Calu3 (cell line): ENCODE measurements at regions not wholly inside any gene's neighbourhood (a gene's known extent, or its start where the extent isn't known, plus 50 kb on each side); places are given as distances from the start of the nearest gene placed in this dataset.

Source experiments
- BruUV-seq: library from RNA; stranded (reverse); fragments of 400-500 nt; replicated peaks from 2 replicates; lab custom pipeline; 2021; lab: Mats Ljungman, UMichigan
- CTCF ChIA-PET: fragments of 300-600 bp; sonication (Branson Sonifier 250); formaldehyde crosslinking; loops from one replicate; lab custom pipeline; 2022; ENCODE audit warnings: antibody characterized with exemption; lab: Charles Lee
- DNase-seq: peaks from one replicate; pipeline ENCODE4 v3.0.0; 2022
- H3K27ac Mint-ChIP-seq: one replicate; pipeline ENCODE4 v1.8.0; 2022; ENCODE audit warnings: mixed read lengths; ENCODE audit not compliant: unreplicated experiment
- H3K27me3 Mint-ChIP-seq: one replicate; pipeline ENCODE4 v1.8.0; 2022; ENCODE audit warnings: mixed read lengths; ENCODE audit not compliant: unreplicated experiment
- H3K36me3 Mint-ChIP-seq: one replicate; pipeline ENCODE4 v1.8.0; 2022; ENCODE audit warnings: mild to moderate bottlenecking, moderate library complexity, mixed read lengths; ENCODE audit not compliant: insufficient read depth, unreplicated experiment
- H3K4me1 Mint-ChIP-seq: one replicate; pipeline ENCODE4 v1.8.0; 2022; ENCODE audit warnings: mild to moderate bottlenecking, low read depth, mixed read lengths; ENCODE audit not compliant: unreplicated experiment
- H3K4me3 Mint-ChIP-seq: one replicate; pipeline ENCODE4 v1.8.0; 2022; ENCODE audit warnings: mild to moderate bottlenecking, low read depth, moderate library complexity, mixed read lengths; ENCODE audit not compliant: unreplicated experiment
- H3K9me3 Mint-ChIP-seq: one replicate; pipeline ENCODE4 v1.8.0; 2022; ENCODE audit warnings: low read depth, mixed read lengths; ENCODE audit not compliant: unreplicated experiment
- CTCF ChIP-seq: fragments of 200-600 bp; IDR thresholded peaks from one replicate; pipeline ENCODE4 v1.8.0; 2022; ENCODE audit warnings: antibody characterized with exemption; ENCODE audit not compliant: unreplicated experiment
- intact Hi-C: fragments of 100-400 bp; cut with micrococcal nuclease; formaldehyde crosslinking; loops from one replicate; pipeline ENCODE4 v1.10.0; 2022; ENCODE audit not compliant: unreplicated experiment

- peaks cover 71% of the 10 kb centered on the region for H3K27me3 Mint-ChIP-seq
- H3K9me3 Mint-ChIP-seq = no peaks in the 10 kb centered on the region
- DNase-seq = no peak
- CTCF ChIA-PET = no interaction called here
- H3K36me3 Mint-ChIP-seq = no peaks in the 10 kb centered on the region
- no peak overlapping the region for H3K27ac Mint-ChIP-seq
- H3K4me1 Mint-ChIP-seq = no peaks in the 10 kb centered on the region
- no TSS peak for BruUV-seq
- TF ChIP-seq CTCF = no peak
- no peak overlapping the region for H3K4me3 Mint-ChIP-seq
- intact Hi-C loops = no loop called here
These were observed 190.1 kb upstream of the FOXF1 start for GRCh38 chr16:86320237-86320595.

- no peak for TF ChIP-seq CTCF
These were observed 188.8 kb upstream of the FOXF1 start for GRCh38 chr16:86321491-86321890.

GRCh38 chr16:86322283-86322682 lies 188.0 kb upstream of the FOXF1 start:
- no peaks in the 10 kb centered on the region for H3K9me3 Mint-ChIP-seq
- no peaks in the 10 kb centered on the region for H3K4me1 Mint-ChIP-seq
- DNase-seq = no peak
- H3K27ac Mint-ChIP-seq = no peak overlapping the region
- CTCF ChIA-PET = no interaction called here
- no TSS peak for BruUV-seq
- H3K27me3 Mint-ChIP-seq = peaks cover 71% of the 10 kb centered on the region
- no peaks in the 10 kb centered on the region for H3K36me3 Mint-ChIP-seq
- intact Hi-C loops = no loop called here
- no peak overlapping the region for H3K4me3 Mint-ChIP-seq
- TF ChIP-seq CTCF = no peak

More at GRCh38 chr16:86321491-86321890, 188.8 kb upstream of the FOXF1 start:
- Mint-ChIP-seq H3K27me3 (peaks cover 71% of the 10 kb centered on the region), H3K4me3 (no peak overlapping the region), H3K4me1 (no peaks in the 10 kb centered on the region), H3K9me3 (no peaks in the 10 kb centered on the region), H3K36me3 (no peaks in the 10 kb centered on the region), H3K27ac (no peak overlapping the region)
- intact Hi-C loops = no loop called here
- no peak for DNase-seq
- CTCF ChIA-PET = no interaction called here
- no TSS peak for BruUV-seq

GRCh38 chr16:86322806-86323205 lies 187.5 kb upstream of the FOXF1 start:
- CTCF ChIA-PET = no interaction called here
- H3K36me3 Mint-ChIP-seq = no peaks in the 10 kb centered on the region
- no TSS peak for BruUV-seq

More at GRCh38 chr16:86322806-86323205, 187.5 kb upstream of the FOXF1 start:
- Mint-ChIP-seq H3K27ac (no peak overlapping the region), H3K9me3 (no peaks in the 10 kb centered on the region), H3K4me1 (no peaks in the 10 kb centered on the region), H3K4me3 (no peak overlapping the region), H3K27me3 (peaks cover 77% of the 10 kb centered on the region)
- no peak for DNase-seq
- TF ChIP-seq CTCF = no peak
- intact Hi-C loops = no loop called here
